Caco-2 (cell line): ENCODE measurements at regions not wholly inside any gene's neighbourhood (a gene's known extent, or its start where the extent isn't known, plus 50 kb on each side); places are given as distances from the start of the nearest gene placed in this dataset.
A peak's percentile ranks its signal among the peaks of the same experiment; 100 is the strongest.

Source experiments
- BruUV-seq: library from RNA; stranded (reverse); fragments of 400-500 nt; replicated peaks from 2 replicates; lab custom pipeline; 2021; lab: Mats Ljungman, UMichigan
- CTCF ChIA-PET: fragments of 300-600 bp; sonication (Branson Sonifier 250); formaldehyde crosslinking; loops from one replicate; lab custom pipeline; 2022; ENCODE audit warnings: antibody characterized with exemption; lab: Charles Lee
- POLR2A ChIA-PET: fragments of 300-600 bp; sonication (Branson Sonifier 250); formaldehyde crosslinking; loops from one replicate; lab custom pipeline; 2022; ENCODE audit warnings: antibody characterized with exemption; lab: Charles Lee
- DNase-seq, 2 experiments: peaks; one replicate each; pipeline versions ENCODE4 v3.0.0 to v3.0.0-alpha.2; 2020 to 2022
- H3K27me3 ChIP-seq: replicated peaks from 2 replicates; pipeline ENCODE4 v1.6.0; 2011; ENCODE audit warnings: low read length; ENCODE audit not compliant: control insufficient read depth, insufficient read depth
- H3K36me3 ChIP-seq: 2 replicates; pipeline ENCODE4 v1.5.1; 2011; ENCODE audit warnings: low read length; ENCODE audit not compliant: control insufficient read depth, insufficient read depth
- H3K4me1 ChIP-seq: fragments of 250-450 bp; sonication (Bioruptor Pico); 2 replicates; pipeline ENCODE4 v1.5.1; 2020; ENCODE audit warnings: mild to moderate bottlenecking
- H3K4me3 ChIP-seq: 2 replicates; pipeline ENCODE4 v1.5.1; 2011; ENCODE audit warnings: low read depth, mild to moderate bottlenecking, control low read depth, low read length
- H3K9me3 ChIP-seq: fragments of 250-450 bp; sonication (Bioruptor Pico); 2 replicates; pipeline ENCODE4 v1.5.1; 2020; ENCODE audit warnings: mild to moderate bottlenecking, moderate library complexity
- H3K27ac Mint-ChIP-seq: one replicate; pipeline ENCODE4 v1.8.0; 2022; ENCODE audit warnings: mixed read lengths; ENCODE audit not compliant: unreplicated experiment
- H3K27me3 Mint-ChIP-seq: one replicate; pipeline ENCODE4 v1.8.0; 2022; ENCODE audit warnings: mixed read lengths; ENCODE audit not compliant: insufficient read depth, unreplicated experiment
- H3K36me3 Mint-ChIP-seq: one replicate; pipeline ENCODE4 v1.8.0; 2022; ENCODE audit warnings: mild to moderate bottlenecking, mixed read lengths; ENCODE audit not compliant: insufficient read depth, unreplicated experiment
- H3K4me1 Mint-ChIP-seq: one replicate; pipeline ENCODE4 v1.8.0; 2022; ENCODE audit warnings: low read depth, mixed read lengths; ENCODE audit not compliant: unreplicated experiment
- H3K4me3 Mint-ChIP-seq: one replicate; pipeline ENCODE4 v1.8.0; 2022; ENCODE audit warnings: mild to moderate bottlenecking, moderate library complexity, mixed read lengths; ENCODE audit not compliant: unreplicated experiment
- H3K9me3 Mint-ChIP-seq: one replicate; pipeline ENCODE4 v1.8.0; 2022; ENCODE audit warnings: mixed read lengths; ENCODE audit not compliant: unreplicated experiment
- CTCF ChIP-seq, 2 experiments: fragments of 200-600 bp in 1 of 2; IDR thresholded peaks; 1 replicate in 1 of 2; 2 replicates in 1 of 2; pipeline versions ENCODE4 v1.5.1 to v1.8.0; 2011 to 2022; ENCODE audit warnings: antibody characterized with exemption in 1 of 2, control low read depth in 1 of 2, inconsistent platforms in 1 of 2, low read depth in 1 of 2, low read length in 1 of 2, mild to moderate bottlenecking in 1 of 2, moderate library complexity in 1 of 2; ENCODE audit not compliant: insufficient read depth in 1 of 2, severe bottlenecking in 1 of 2, unreplicated experiment in 1 of 2
- intact Hi-C: fragments of 100-400 bp; cut with micrococcal nuclease; formaldehyde crosslinking; loops from one replicate; pipeline ENCODE4 v1.10.0; 2022; ENCODE audit not compliant: unreplicated experiment

- no peak overlapping the region for H3K27ac Mint-ChIP-seq
- no TSS peak for BruUV-seq
These were observed 519.9 kb downstream of the C12orf50 start for GRCh38 chr12:87509237-87509820.

GRCh38 chr12:87491598-87491997 is 537.6 kb downstream of the C12orf50 start:
- no TSS peak for BruUV-seq
- no peak overlapping the region for H3K27ac Mint-ChIP-seq

More at GRCh38 chr12:87509237-87509820, 519.9 kb downstream of the C12orf50 start:
- no peak overlapping the region for H3K4me3 Mint-ChIP-seq
- CTCF ChIA-PET, result no interaction called here
- Histone ChIP-seq H3K4me3 (no peak overlapping the region), H3K36me3 (no peaks in the 10 kb centered on the region), H3K4me1 (no peaks in the 10 kb centered on the region), H3K9me3 (no peaks in the 10 kb centered on the region), H3K27me3 (no peaks in the 10 kb centered on the region)
- TF ChIP-seq CTCF (IDR thresholded peaks at IDR 0.05; ENCODE audit: insufficient read depth in 1 of 2, low read depth in 1 of 2, low read length in 1 of 2, severe bottlenecking in 1 of 2, unreplicated experiment in 1 of 2), result no peak
- no peak for DNase-seq
- intact Hi-C loops, result no loop called here
- H3K36me3 Mint-ChIP-seq, result no peaks in the 10 kb centered on the region
- POLR2A ChIA-PET, result no interaction called here
- H3K27me3 Mint-ChIP-seq, result no peaks in the 10 kb centered on the region
- H3K4me1 Mint-ChIP-seq, result peaks cover 7% of the 10 kb centered on the region
- no peaks in the 10 kb centered on the region for H3K9me3 Mint-ChIP-seq

GRCh38 chr12:87491089-87491488 is 538.1 kb downstream of the C12orf50 start:
- intact Hi-C loops, result no loop called here
- Mint-ChIP-seq H3K4me3 (no peak overlapping the region), H3K4me1 (no peaks in the 10 kb centered on the region), H3K27ac (no peak overlapping the region), H3K27me3 (no peaks in the 10 kb centered on the region), H3K9me3 (peaks cover 14% of the 10 kb centered on the region), H3K36me3 (no peaks in the 10 kb centered on the region)
- no TSS peak for BruUV-seq
- CTCF ChIA-PET, result no interaction called here
- no peak for TF ChIP-seq CTCF (IDR thresholded peaks at IDR 0.05; ENCODE audit: insufficient read depth in 1 of 2, low read depth in 1 of 2, low read length in 1 of 2, severe bottlenecking in 1 of 2, unreplicated experiment in 1 of 2)
- H3K36me3 ChIP-seq, result no peaks in the 10 kb centered on the region
- DNase-seq, result peak in 1 of 2 experiments; percentile 2
- H3K27me3 ChIP-seq, result no peaks in the 10 kb centered on the region
- 0 out of 2 replicates have a peak, but pooled peaks cover 2% of the 10 kb centered on the region for H3K9me3 ChIP-seq
- POLR2A ChIA-PET, result no interaction called here
- H3K4me1 ChIP-seq, result peaks cover 6% of the 10 kb centered on the region; the same call in 1 of the 2 replicates
- H3K4me3 ChIP-seq, result no peak overlapping the region

More at GRCh38 chr12:87491598-87491997, 537.6 kb downstream of the C12orf50 start:
- Histone ChIP-seq H3K36me3 (no peaks in the 10 kb centered on the region), H3K4me1 (peaks cover 6% of the 10 kb centered on the region; the same call in 1 of the 2 replicates), H3K9me3 (0 out of 2 replicates have a peak, but pooled peaks cover 2% of the 10 kb centered on the region), H3K27me3 (no peaks in the 10 kb centered on the region), H3K4me3 (no peak overlapping the region)
- H3K9me3 Mint-ChIP-seq, result peaks cover 14% of the 10 kb centered on the region
- H3K4me3 Mint-ChIP-seq, result no peak overlapping the region
- no peaks in the 10 kb centered on the region for H3K36me3 Mint-ChIP-seq
- intact Hi-C loops, result no loop called here
- H3K27me3 Mint-ChIP-seq, result no peaks in the 10 kb centered on the region
- TF ChIP-seq CTCF (IDR thresholded peaks at IDR 0.05; ENCODE audit: insufficient read depth in 1 of 2, low read depth in 1 of 2, low read length in 1 of 2, severe bottlenecking in 1 of 2, unreplicated experiment in 1 of 2), result no peak
- no peaks in the 10 kb centered on the region for H3K4me1 Mint-ChIP-seq
- DNase-seq, result no peak
- ChIA-PET CTCF (no interaction called here), POLR2A (no interaction called here)
